Cardiac fibroblast (primary cell): ENCODE measurements at regions not wholly inside any gene's neighbourhood (a gene's known extent, or its start where the extent isn't known, plus 50 kb on each side); places are given as distances from the start of the nearest gene placed in this dataset.
A peak's percentile ranks its signal among the peaks of the same experiment; 100 is the strongest.

Source experiments
- DNase-seq, 2 donors: peaks; one replicate each; pipeline versions ENCODE4 v3.0.0 to v3.0.0-alpha.2; 2010; ENCODE audit warnings: low read depth in 2 of 2
- H3K4me3 ChIP-seq, 2 donors: replicated peaks in 1 of 2; 1 replicate in 1 of 2; 2 replicates in 1 of 2; pipeline ENCODE4 v1.5.1; 2011; ENCODE audit warnings: low read depth in 2 of 2, low read length in 2 of 2, mild to moderate bottlenecking in 2 of 2, moderate library complexity in 1 of 2
- TF ChIP-seq, protein P1 (sequence below): IDR thresholded peaks from one replicate; pipeline ENCODE4 v1.5.1; 2011; ENCODE audit warnings: low read depth, mild to moderate bottlenecking, low read length, inconsistent platforms

DNA sequence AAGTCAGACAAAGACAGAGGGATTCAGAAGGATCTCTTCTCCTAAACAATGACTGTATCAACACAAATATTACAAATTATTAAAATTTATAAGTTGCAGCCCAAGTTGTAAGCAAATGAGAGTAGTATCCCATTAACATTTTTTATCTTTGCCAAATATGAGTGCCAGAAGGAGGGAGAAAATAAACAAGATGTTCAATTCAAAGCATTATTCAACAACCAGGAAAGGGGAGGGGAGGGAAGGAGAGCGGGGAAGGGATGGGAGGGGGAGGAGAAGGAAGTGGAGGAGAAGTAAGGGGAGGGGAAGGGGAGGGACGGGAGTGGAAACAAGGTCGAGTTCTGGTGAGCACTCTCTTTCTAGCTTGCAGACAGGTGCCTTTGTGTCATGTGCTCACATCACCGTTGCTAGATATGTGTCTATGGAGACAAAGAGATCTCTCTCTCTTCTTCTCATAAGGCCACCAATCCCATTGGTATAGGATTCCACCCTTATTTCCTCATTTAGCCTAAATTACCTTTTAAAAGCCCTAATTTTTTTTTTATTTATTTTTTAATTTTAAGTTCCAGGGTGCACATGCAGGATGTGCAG lies 679.6 kb upstream of the CHAC2 start:
- H3K4me3 ChIP-seq: no peak overlapping the region
- DNase-seq: peak; percentile 3 to 10
- TF ChIP-seq, protein P1, sequence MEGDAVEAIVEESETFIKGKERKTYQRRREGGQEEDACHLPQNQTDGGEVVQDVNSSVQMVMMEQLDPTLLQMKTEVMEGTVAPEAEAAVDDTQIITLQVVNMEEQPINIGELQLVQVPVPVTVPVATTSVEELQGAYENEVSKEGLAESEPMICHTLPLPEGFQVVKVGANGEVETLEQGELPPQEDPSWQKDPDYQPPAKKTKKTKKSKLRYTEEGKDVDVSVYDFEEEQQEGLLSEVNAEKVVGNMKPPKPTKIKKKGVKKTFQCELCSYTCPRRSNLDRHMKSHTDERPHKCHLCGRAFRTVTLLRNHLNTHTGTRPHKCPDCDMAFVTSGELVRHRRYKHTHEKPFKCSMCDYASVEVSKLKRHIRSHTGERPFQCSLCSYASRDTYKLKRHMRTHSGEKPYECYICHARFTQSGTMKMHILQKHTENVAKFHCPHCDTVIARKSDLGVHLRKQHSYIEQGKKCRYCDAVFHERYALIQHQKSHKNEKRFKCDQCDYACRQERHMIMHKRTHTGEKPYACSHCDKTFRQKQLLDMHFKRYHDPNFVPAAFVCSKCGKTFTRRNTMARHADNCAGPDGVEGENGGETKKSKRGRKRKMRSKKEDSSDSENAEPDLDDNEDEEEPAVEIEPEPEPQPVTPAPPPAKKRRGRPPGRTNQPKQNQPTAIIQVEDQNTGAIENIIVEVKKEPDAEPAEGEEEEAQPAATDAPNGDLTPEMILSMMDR: no peak

DNA sequence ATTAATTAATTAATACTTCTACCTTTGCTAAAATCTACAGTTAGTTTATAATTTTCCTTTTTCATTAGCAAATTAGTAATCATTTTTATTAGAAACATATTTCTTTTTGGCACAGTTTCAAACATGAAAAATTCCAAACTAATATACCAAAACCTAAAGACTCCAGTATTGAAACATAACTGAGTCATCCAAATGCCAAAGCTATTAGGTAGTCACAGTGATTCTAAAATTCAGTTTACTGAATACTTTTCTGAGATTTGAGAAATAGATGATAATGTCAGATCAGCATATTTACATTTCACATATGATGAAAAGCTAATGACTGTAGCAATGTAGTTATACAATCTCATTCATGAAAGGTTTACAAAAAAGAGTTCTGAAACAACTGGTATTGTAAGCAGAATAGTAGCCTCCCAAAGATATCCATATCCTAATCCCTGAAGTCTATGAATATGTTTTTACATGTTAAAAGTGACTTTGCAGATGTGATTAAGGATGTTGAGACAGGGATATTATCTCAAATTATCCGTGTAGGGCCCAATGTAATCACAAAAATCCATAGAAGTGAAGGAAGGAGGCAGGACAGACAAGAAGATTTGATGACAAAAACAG lies 680.2 kb upstream of the CHAC2 start:
- no peak overlapping the region for H3K4me3 ChIP-seq
- peak; percentile 32 to 79 for DNase-seq
- TF ChIP-seq, protein P1: no peak

DNA sequence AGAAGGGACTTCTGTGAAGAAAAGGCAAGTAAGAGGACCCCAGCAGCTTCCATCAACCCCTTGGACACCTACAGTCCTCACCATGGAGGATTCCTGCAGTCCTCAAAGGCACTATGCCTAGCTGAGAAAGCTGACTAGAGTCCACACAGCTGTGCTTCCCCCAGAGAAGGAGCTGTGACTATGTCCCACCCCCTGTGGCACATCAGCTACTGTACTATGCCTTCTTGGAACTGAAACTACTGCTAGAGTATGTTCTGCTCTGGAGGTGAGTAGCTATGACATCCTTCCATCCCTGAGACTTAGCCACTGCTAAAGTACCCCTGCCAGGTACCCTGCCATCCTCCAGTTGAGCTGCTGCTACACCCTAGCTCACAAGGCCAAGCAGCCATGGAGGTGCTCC lies 690.2 kb upstream of the CHAC2 start:
- DNase-seq: no peak
- TF ChIP-seq, protein P1: no peak
- H3K4me3 ChIP-seq: no peak overlapping the region

DNA sequence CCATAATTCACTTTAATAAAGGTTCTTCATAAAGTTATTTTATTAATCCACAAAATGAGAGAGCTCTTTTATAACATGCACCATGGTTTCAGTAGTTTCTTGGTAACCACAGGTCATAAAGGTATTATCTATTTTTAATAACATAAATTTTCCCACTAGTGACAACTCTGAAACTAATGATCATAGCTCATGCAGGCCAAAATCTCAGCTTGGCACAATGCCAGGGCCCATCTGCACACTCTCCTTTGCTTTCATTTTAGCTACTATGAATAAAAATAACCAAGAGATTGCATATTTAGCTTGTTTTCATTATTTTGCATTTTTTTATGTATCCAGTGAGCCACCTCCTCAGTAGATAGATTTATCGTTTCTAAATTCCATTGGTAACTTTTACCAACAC lies 691.8 kb upstream of the CHAC2 start:
- TF ChIP-seq, protein P1: no peak

DNA sequence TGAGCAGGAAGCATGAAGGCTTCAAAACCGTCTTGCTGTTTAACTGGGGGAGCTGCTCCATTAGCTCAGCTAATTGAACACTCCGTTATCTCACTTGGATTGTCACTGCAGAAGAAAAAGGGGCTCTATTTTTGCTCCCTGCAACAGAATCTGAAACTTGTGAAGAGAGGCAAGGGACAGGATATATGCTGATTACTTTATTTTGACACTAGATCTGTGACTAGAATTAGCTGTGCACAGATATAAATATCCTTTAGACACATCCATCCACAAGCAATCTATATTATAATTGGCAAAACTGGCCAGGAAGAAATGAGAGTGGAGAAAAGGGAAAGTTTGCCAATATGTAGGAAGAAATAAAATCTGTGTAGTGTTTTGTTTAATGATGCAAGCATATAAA lies 700.1 kb upstream of the CHAC2 start:
- no peak for DNase-seq
- H3K4me3 ChIP-seq: no peak overlapping the region
- TF ChIP-seq, protein P1: no peak

More for the DNA sequence above, 691.8 kb upstream of the CHAC2 start:
- no peak for DNase-seq
- H3K4me3 ChIP-seq: no peak overlapping the region

DNA sequence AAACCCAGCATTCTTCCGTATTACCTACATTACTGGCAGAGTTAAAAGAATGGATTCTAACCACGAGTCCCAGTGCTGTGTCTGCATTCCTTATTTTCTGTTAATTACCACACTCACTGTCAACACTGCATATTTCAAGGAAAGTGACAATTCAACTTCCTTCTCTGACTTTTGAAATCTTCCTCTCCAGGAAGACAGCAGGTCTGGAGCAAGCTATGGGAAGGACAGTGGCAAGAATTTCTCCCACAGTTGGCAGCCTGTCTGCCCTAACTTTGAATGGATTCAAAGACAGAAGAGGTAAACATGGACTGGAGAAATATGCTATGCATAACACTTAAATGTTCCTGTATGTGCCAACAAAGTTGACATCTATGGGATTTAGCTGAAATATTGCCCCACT lies 700.5 kb upstream of the CHAC2 start:
- TF ChIP-seq, protein P1: no peak
- DNase-seq: no peak
- H3K4me3 ChIP-seq: no peak overlapping the region

DNA sequence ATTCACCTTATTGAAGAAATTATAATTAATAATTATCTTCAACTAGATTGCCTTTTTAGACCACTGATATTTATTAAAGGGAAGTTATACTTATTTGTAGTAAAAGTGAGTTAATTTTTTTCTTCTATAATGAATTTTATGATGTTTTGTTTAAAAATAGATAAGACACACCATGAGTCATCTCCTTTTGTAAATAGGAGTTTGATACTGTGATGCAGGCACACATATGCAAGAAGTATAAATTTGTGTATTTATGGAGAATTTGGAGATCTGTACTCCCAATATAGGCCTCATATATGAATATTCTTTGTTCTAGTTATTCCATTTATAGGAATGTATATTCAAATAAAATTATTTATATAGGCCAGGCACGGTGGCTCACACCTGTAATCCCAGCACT lies 703.5 kb upstream of the CHAC2 start:
- no peak for DNase-seq
- TF ChIP-seq, protein P1: no peak

More for the DNA sequence above, 703.5 kb upstream of the CHAC2 start:
- no peak overlapping the region for H3K4me3 ChIP-seq
